ENCODE measurements at regions not wholly inside any gene's neighbourhood (a gene's known extent, or its start where the extent isn't known, plus 50 kb on each side); places are given as distances from the start of the nearest gene placed in this dataset.

DNA sequence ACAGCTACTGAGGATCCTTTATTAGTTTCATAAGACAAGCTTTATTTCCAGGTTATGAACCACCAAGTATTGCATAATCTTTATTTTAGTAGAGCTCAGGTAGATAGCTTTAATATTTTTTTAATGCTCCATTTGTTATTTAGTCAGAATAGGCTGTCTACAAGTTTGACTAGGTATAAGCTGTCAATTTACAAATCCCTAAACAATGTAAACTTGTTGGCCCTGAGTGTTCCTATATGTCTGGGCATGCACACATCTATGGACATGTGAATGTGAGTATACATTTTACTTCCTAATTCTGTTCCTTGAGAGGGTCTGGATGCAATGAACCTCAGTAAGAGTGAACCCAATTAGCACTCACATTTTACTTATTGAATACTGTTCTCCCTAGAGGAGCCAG, 722.2 kb upstream of the PTPRD start:
- Histone ChIP-seq H2AFZ (ENCODE audit: low read length) (no peak overlapping the region), H3K27ac (ENCODE audit: low read length) (no peak overlapping the region), H4K20me1 (ENCODE audit: low read length) (no peaks in the 10 kb centered on the region), H3K9me3 (ENCODE audit: low read length) (no peaks in the 10 kb centered on the region), H3K36me3 (ENCODE audit: low read depth, low read length) (no peaks in the 10 kb centered on the region), H3K4me1 (ENCODE audit: insufficient read depth, low read length) (no peaks in the 10 kb centered on the region), H3F3A (ENCODE audit: low read length, unreplicated experiment) (no peaks in the 10 kb centered on the region), H3K79me2 (ENCODE audit: low read length) (no peaks in the 10 kb centered on the region), H3K4me3 (ENCODE audit: low read length) (no peak overlapping the region), H3K9ac (ENCODE audit: low read length) (no peak overlapping the region), H3K9me2 (replicated peaks; ENCODE audit: low read length) (no peaks in the 10 kb centered on the region), H3K4me2 (ENCODE audit: low read length) (no peak overlapping the region), H3K27me3 (ENCODE audit: low read length) (no peaks in the 10 kb centered on the region)
- CTCF ChIA-PET = no interaction called here
- POLR2A ChIA-PET (ENCODE audit: unreplicated experiment) = no interaction called here
- no TSS peak for BruUV-seq (replicated peaks)
- TF ChIP-seq, protein P1, sequence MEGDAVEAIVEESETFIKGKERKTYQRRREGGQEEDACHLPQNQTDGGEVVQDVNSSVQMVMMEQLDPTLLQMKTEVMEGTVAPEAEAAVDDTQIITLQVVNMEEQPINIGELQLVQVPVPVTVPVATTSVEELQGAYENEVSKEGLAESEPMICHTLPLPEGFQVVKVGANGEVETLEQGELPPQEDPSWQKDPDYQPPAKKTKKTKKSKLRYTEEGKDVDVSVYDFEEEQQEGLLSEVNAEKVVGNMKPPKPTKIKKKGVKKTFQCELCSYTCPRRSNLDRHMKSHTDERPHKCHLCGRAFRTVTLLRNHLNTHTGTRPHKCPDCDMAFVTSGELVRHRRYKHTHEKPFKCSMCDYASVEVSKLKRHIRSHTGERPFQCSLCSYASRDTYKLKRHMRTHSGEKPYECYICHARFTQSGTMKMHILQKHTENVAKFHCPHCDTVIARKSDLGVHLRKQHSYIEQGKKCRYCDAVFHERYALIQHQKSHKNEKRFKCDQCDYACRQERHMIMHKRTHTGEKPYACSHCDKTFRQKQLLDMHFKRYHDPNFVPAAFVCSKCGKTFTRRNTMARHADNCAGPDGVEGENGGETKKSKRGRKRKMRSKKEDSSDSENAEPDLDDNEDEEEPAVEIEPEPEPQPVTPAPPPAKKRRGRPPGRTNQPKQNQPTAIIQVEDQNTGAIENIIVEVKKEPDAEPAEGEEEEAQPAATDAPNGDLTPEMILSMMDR (conservative IDR thresholded peaks at IDR 0.05; ENCODE audit: low read depth, low read length) = no peak
- no peak for TF ChIP-seq EZH2phosphoT487 (IDR thresholded peaks at IDR 0.05; ENCODE audit: borderline replicate concordance, low read length)
- no peak for TF ChIP-seq EZH2 (IDR thresholded peaks at IDR 0.05; ENCODE audit: low read length, unreplicated experiment)
- ATAC-seq (no peak), DNase-seq (no peak)
- intact Hi-C loops (cut with micrococcal nuclease) = no loop called here

DNA sequence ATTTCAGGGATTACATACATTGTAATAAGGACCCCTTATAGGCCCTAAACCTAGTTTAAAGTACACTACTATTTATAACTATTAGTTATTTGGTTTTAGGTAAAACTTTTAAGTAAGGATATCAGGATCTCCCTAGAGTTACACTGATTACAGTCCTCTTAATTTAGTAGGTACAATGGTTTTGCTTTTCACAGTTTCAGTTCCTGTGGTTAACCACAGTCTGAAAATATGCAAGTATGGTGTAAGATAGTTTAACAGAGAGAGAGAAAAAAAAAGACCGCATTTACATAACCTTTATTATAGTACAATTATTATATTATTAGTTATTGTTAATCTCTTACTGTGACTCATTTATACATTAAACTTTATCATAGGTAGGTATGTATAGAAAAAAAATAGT, 725.3 kb upstream of the PTPRD start:
- Histone ChIP-seq H3K9ac (ENCODE audit: low read length) (no peak overlapping the region), H3F3A (ENCODE audit: low read length, unreplicated experiment) (no peaks in the 10 kb centered on the region), H3K27ac (ENCODE audit: low read length) (no peak overlapping the region), H3K9me2 (replicated peaks; ENCODE audit: low read length) (no peaks in the 10 kb centered on the region), H3K4me1 (ENCODE audit: insufficient read depth, low read length) (no peaks in the 10 kb centered on the region), H3K9me3 (ENCODE audit: low read length) (no peaks in the 10 kb centered on the region), H2AFZ (ENCODE audit: low read length) (no peak overlapping the region), H3K36me3 (ENCODE audit: low read depth, low read length) (no peaks in the 10 kb centered on the region), H3K79me2 (ENCODE audit: low read length) (no peaks in the 10 kb centered on the region), H3K27me3 (ENCODE audit: low read length) (no peaks in the 10 kb centered on the region), H3K4me3 (ENCODE audit: low read length) (no peak overlapping the region), H3K4me2 (ENCODE audit: low read length) (no peak overlapping the region), H4K20me1 (ENCODE audit: low read length) (no peaks in the 10 kb centered on the region)
- BruUV-seq (replicated peaks) = no TSS peak
- POLR2A ChIA-PET (ENCODE audit: unreplicated experiment) = no interaction called here
- intact Hi-C loops (cut with micrococcal nuclease) = no loop called here
- CTCF ChIA-PET = no interaction called here
- TF ChIP-seq, protein P1 (conservative IDR thresholded peaks at IDR 0.05; ENCODE audit: low read depth, low read length) = no peak
- no peak for TF ChIP-seq EZH2phosphoT487 (IDR thresholded peaks at IDR 0.05; ENCODE audit: borderline replicate concordance, low read length)
- TF ChIP-seq EZH2 (IDR thresholded peaks at IDR 0.05; ENCODE audit: low read length, unreplicated experiment) = no peak
- ATAC-seq (no peak), DNase-seq (no peak)

DNA sequence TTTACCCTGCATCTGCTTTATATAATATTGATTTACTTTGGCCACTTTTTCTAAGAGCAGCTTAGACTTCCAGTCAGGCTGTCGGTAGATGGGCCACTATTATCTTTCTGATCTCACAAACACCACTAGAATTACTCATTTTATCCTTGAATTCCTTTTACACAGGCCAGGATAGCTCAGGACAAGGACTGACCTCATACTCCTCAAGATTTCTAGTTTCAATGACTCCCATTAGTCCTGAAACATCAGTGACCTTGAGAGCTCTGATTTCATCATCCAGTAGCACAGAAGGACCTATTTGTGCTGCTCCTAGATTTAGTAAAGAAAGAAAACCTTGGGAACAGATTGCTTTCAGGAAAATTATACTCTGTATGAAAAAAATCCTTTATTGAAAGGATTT, 727.9 kb upstream of the PTPRD start:
- no TSS peak for BruUV-seq (replicated peaks)
- H3K27ac ChIP-seq (ENCODE audit: low read length) = no peak overlapping the region
- TF ChIP-seq, protein P1 (conservative IDR thresholded peaks at IDR 0.05; ENCODE audit: low read depth, low read length) = no peak
- TF ChIP-seq EZH2phosphoT487 (IDR thresholded peaks at IDR 0.05; ENCODE audit: borderline replicate concordance, low read length) (no peak), EZH2 (IDR thresholded peaks at IDR 0.05; ENCODE audit: low read length, unreplicated experiment) (no peak)
- ATAC-seq (no peak), DNase-seq (no peak)
- H3K9me2 ChIP-seq (replicated peaks; ENCODE audit: low read length) = no peaks in the 10 kb centered on the region
- H3K9me3 ChIP-seq (ENCODE audit: low read length) = no peaks in the 10 kb centered on the region
- H3F3A ChIP-seq (ENCODE audit: low read length, unreplicated experiment) = no peaks in the 10 kb centered on the region
- H3K27me3 ChIP-seq (ENCODE audit: low read length) = no peaks in the 10 kb centered on the region
- no peak overlapping the region for H3K4me2 ChIP-seq (ENCODE audit: low read length)
- POLR2A ChIA-PET (ENCODE audit: unreplicated experiment) = no interaction called here
- H3K79me2 ChIP-seq (ENCODE audit: low read length) = no peaks in the 10 kb centered on the region
- CTCF ChIA-PET = no interaction called here
- no peaks in the 10 kb centered on the region for H3K36me3 ChIP-seq (ENCODE audit: low read depth, low read length)
- no peak overlapping the region for H3K4me3 ChIP-seq (ENCODE audit: low read length)
- intact Hi-C loops (cut with micrococcal nuclease) = no loop called here
- H4K20me1 ChIP-seq (ENCODE audit: low read length) = no peaks in the 10 kb centered on the region
- no peak overlapping the region for H2AFZ ChIP-seq (ENCODE audit: low read length)
- H3K9ac ChIP-seq (ENCODE audit: low read length) = no peak overlapping the region
- no peaks in the 10 kb centered on the region for H3K4me1 ChIP-seq (ENCODE audit: insufficient read depth, low read length)
